HEK293T (cell line): ENCODE measurements at regions not wholly inside any gene's neighbourhood (a gene's known extent, or its start where the extent isn't known, plus 50 kb on each side); places are given as distances from the start of the nearest gene placed in this dataset.

Experiments used
- CTCF ChIA-PET: fragments of 350-600 bp; formaldehyde crosslinking; extraction: SDS; loops from one replicate; lab custom pipeline; 2021; ENCODE audit warnings: antibody characterized with exemption, inconsistent platforms; lab: Yijun Ruan, JAX
- POLR2A ChIA-PET: fragments of 350-600 bp; formaldehyde crosslinking; extraction: SDS; loops from one replicate; lab custom pipeline; 2020; ENCODE audit warnings: antibody characterized with exemption, inconsistent platforms; lab: Yijun Ruan, JAX
- DNase-seq: peaks from one replicate; pipeline ENCODE4 v3.0.0; 2012; ENCODE audit warnings: mixed read lengths; ENCODE audit errors: extremely low spot score
- ARNT ChIP-seq: fragments of 450-650 bp; IDR thresholded peaks from 2 replicates; pipeline ENCODE4 v1.6.1; 2017; ENCODE audit warnings: mild to moderate bottlenecking
- BHLHE40 ChIP-seq: fragments of 450-650 bp; IDR thresholded peaks from 2 replicates; pipeline ENCODE4 v1.6.1; 2016; ENCODE audit warnings: mild to moderate bottlenecking, moderate library complexity, borderline replicate concordance
- CTBP1 ChIP-seq: fragments of 450-650 bp; IDR thresholded peaks from 2 replicates; pipeline ENCODE4 v1.6.1; 2016; ENCODE audit warnings: borderline replicate concordance
- ELF4 ChIP-seq: fragments of 450-650 bp; IDR thresholded peaks from 2 replicates; pipeline ENCODE4 v1.6.1; 2017; ENCODE audit warnings: antibody characterized with exemption
- FOXA1 ChIP-seq: fragments of 450-650 bp; IDR thresholded peaks from 2 replicates; pipeline ENCODE4 v1.6.1; 2016; ENCODE audit warnings: mild to moderate bottlenecking
- FOXK2 ChIP-seq: fragments of 450-650 bp; IDR thresholded peaks from 2 replicates; pipeline ENCODE4 v1.6.1; 2016; ENCODE audit warnings: mild to moderate bottlenecking
- FOXM1 ChIP-seq: fragments of 450-650 bp; IDR thresholded peaks from 2 replicates; pipeline ENCODE4 v1.6.1; 2017; ENCODE audit warnings: mild to moderate bottlenecking, borderline replicate concordance
- HDGF ChIP-seq: fragments of 450-650 bp; IDR thresholded peaks from 2 replicates; pipeline ENCODE4 v1.6.1; 2017; ENCODE audit warnings: antibody characterized with exemption, borderline replicate concordance
- L3MBTL2 ChIP-seq: fragments of 450-650 bp; conservative IDR thresholded peaks from 2 replicates; pipeline ENCODE4 v1.6.1; 2016; ENCODE audit warnings: mild to moderate bottlenecking
- LEF1 ChIP-seq: fragments of 450-650 bp; IDR thresholded peaks from 2 replicates; pipeline ENCODE4 v1.6.1; 2017; ENCODE audit warnings: mild to moderate bottlenecking, borderline replicate concordance
- NFRKB ChIP-seq: fragments of 450-650 bp; IDR thresholded peaks from 2 replicates; pipeline ENCODE4 v1.6.1; 2016; ENCODE audit warnings: mild to moderate bottlenecking, moderate library complexity
- PKNOX1 ChIP-seq: fragments of 450-650 bp; IDR thresholded peaks from 2 replicates; pipeline ENCODE4 v1.6.1; 2016
- SP1 ChIP-seq: fragments of 450-650 bp; IDR thresholded peaks from 2 replicates; pipeline ENCODE4 v1.6.1; 2017
- SUZ12 ChIP-seq: fragments of 450-650 bp; IDR thresholded peaks from 2 replicates; pipeline ENCODE4 v1.6.1; 2016; ENCODE audit warnings: mild to moderate bottlenecking
- TARDBP ChIP-seq: fragments of 450-650 bp; IDR thresholded peaks from 2 replicates; pipeline ENCODE4 v1.6.1; 2016
- ZNF384 ChIP-seq: fragments of 450-650 bp; IDR thresholded peaks from 2 replicates; pipeline ENCODE4 v1.6.1; 2016

- POLR2A ChIA-PET = no interaction called here
- DNase-seq = no peak
- TF ChIP-seq SUZ12 (no peak), CTBP1 (no peak), ELF4 (no peak), FOXM1 (no peak), FOXK2 (no peak), HDGF (no peak), FOXA1 (no peak)
- CTCF ChIA-PET = no interaction called here
Observed at GRCh38 chr4:125719987-125720386, 405.2 kb downstream of the FAT4 start.

DNA sequence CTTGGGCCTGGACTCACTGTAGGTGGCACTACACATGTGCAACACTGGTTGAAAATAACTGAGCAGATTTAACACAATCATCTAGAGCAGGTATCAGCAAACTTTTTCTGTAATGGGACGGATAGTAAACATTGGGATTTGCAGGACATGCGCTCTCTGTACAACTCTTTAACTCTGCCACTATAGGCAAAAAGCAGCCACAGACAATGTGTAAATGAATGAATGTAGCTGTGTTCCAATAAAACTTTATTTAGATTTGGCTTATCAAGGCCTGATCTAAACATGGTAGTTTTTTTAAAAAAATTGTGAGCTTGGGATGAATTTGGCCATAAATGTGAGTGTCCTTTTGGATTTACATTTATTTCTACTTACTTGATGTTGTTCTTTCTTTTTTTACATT lies 407.3 kb downstream of the FAT4 start:
- POLR2A ChIA-PET = no interaction called here
- CTCF ChIA-PET = no interaction called here
- TF ChIP-seq BHLHE40 (no peak), FOXM1 (no peak), ARNT (no peak), SUZ12 (no peak), L3MBTL2 (no peak), HDGF (no peak), PKNOX1 (no peak), NFRKB (no peak), SP1 (no peak), TARDBP (no peak), ZNF384 (no peak), LEF1 (no peak), CTBP1 (no peak), FOXA1 (no peak), FOXK2 (no peak), ELF4 (no peak)
- no peak for DNase-seq

- TF ChIP-seq BHLHE40 (no peak), CTBP1 (no peak)
- DNase-seq = no peak
- POLR2A ChIA-PET = no interaction called here
- CTCF ChIA-PET = no interaction called here
Observed at GRCh38 chr4:125725957-125726525, 411.3 kb downstream of the FAT4 start.

- TF ChIP-seq FOXA1 (no peak), ARNT (no peak), SP1 (no peak), NFRKB (no peak), HDGF (no peak), PKNOX1 (no peak), TARDBP (no peak), SUZ12 (no peak), ZNF384 (no peak), CTBP1 (no peak), L3MBTL2 (no peak), LEF1 (no peak), FOXK2 (no peak), FOXM1 (no peak), BHLHE40 (no peak), ELF4 (no peak)
- ChIA-PET POLR2A (no interaction called here), CTCF (no interaction called here)
- no peak for DNase-seq
Observed at GRCh38 chr4:125727931-125728330, 413.2 kb downstream of the FAT4 start.

DNA sequence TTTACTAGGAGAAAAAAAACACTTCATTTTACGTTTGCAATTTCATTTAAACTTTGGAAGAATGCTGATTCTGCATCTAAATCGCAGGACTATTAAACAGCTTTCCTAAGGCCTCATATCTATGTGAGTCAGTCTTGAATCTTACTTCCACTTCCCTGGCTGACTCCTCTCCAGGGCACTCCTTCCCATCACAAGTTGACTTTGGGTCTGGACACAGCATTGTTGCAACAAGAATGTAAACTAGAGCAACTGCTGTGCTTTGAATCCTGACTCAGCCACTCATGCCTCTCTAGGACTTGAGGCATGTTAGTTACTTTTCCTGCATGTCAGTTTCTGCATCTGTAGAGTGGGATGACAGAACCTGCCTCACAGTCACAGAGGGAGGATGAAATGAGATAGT lies 413.8 kb downstream of the FAT4 start:
- no peak for TF ChIP-seq ELF4
- no peak for TF ChIP-seq PKNOX1
- no peak for TF ChIP-seq BHLHE40
- no peak for TF ChIP-seq FOXM1
- TF ChIP-seq SP1 = no peak
- no peak for TF ChIP-seq FOXA1
- TF ChIP-seq NFRKB = no peak
- TF ChIP-seq HDGF = no peak
- no peak for TF ChIP-seq CTBP1
- no peak for TF ChIP-seq L3MBTL2
- CTCF ChIA-PET = no interaction called here
- POLR2A ChIA-PET = no interaction called here

GRCh38 chr4:125729171-125729570 lies 414.4 kb downstream of the FAT4 start:
- POLR2A ChIA-PET = no interaction called here
- no peak for TF ChIP-seq FOXK2
- CTCF ChIA-PET = no interaction called here
- DNase-seq = no peak

More for the DNA sequence above, 413.8 kb downstream of the FAT4 start:
- DNase-seq = no peak

DNA sequence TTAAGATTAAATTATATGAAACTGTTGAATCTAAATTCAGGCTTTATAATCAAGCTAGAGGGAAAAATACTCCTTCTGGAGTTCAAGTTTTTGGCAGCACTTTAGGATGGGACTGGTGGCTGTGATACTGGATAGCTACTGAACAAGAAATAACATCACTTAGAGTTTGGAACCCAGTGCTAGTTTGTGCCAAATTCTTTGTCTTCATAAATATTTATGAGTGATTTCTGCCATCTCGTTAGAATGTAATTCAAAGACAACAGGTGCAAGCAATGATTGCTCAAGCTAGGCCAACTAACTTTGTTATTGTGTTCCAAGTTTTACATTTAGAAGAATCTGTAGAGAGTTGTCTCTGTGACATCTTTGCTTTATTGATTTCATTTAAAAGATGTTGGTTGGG lies 417.9 kb downstream of the FAT4 start:
- no peak for DNase-seq
- TF ChIP-seq NFRKB = no peak
- no peak for TF ChIP-seq SP1
- TF ChIP-seq ARNT = no peak
- TF ChIP-seq BHLHE40 = no peak
- no peak for TF ChIP-seq ZNF384
- no peak for TF ChIP-seq ELF4
- TF ChIP-seq FOXA1 = no peak
- CTCF ChIA-PET = no interaction called here
- POLR2A ChIA-PET = no interaction called here
